CD4-positive, alpha-beta T cell (primary cell): ENCODE measurements at regions not wholly inside any gene's neighbourhood (a gene's known extent, or its start where the extent isn't known, plus 50 kb on each side); places are given as distances from the start of the nearest gene placed in this dataset.

Experiments
- ATAC-seq: fragments of 200-7000 bp; cut with Tn5 transposase; one replicate; pipeline ENCODE4 v1.10.0; 2022; ENCODE audit warnings: mild to moderate bottlenecking; ENCODE audit not compliant: poor library complexity
- CTCF ChIA-PET: fragments of 350-600 bp; sonication (Branson Sonifier 250); formaldehyde crosslinking; loops from one replicate; lab custom pipeline; 2021; ENCODE audit warnings: antibody characterized with exemption, inconsistent platforms; lab: Charles Lee
- POLR2A ChIA-PET: fragments of 350-600 bp; sonication (Branson Sonifier 250); formaldehyde crosslinking; loops from one replicate; lab custom pipeline; 2021; ENCODE audit warnings: antibody characterized with exemption, inconsistent platforms; lab: Charles Lee
- DNase-seq, 14 experiments: peaks; one replicate each; pipeline ENCODE4 v3.0.0-alpha.2; 2013 to 2020; ENCODE audit warnings: mixed read lengths in 2 of 14
- H3K27ac ChIP-seq, 2 donors: one replicate each; pipeline versions ENCODE4 v1.5.1 to v1.7.0; 2013; ENCODE audit warnings: low read length in 2 of 2, low read depth in 1 of 2, mild to moderate bottlenecking in 1 of 2
- H3K27me3 ChIP-seq, 2 experiments: 1 replicate in 1 of 2; 2 replicates in 1 of 2; pipeline versions ENCODE4 v1.6.1 to v1.7.0; 2013; ENCODE audit warnings: low read length in 2 of 2, control low read depth in 1 of 2, mild to moderate bottlenecking in 1 of 2, moderate library complexity in 1 of 2; ENCODE audit not compliant: insufficient read depth in 2 of 2, control insufficient read depth in 1 of 2
- H3K36me3 ChIP-seq: one replicate; pipeline ENCODE4 v1.6.1; 2013; ENCODE audit warnings: low read length, control low read depth; ENCODE audit not compliant: insufficient read depth
- H3K4me1 ChIP-seq: one replicate; pipeline ENCODE4 v1.6.1; 2013; ENCODE audit warnings: low read length, control low read depth; ENCODE audit not compliant: insufficient read depth
- H3K4me3 ChIP-seq: one replicate; pipeline ENCODE4 v1.5.1; 2013; ENCODE audit warnings: mild to moderate bottlenecking, low read length, moderate library complexity
- H3K9me3 ChIP-seq, 2 experiments: 1 replicate in 1 of 2; 2 replicates in 1 of 2; pipeline versions ENCODE4 v1.6.1 to v1.7.0; 2013; ENCODE audit warnings: low read length in 2 of 2, mild to moderate bottlenecking in 2 of 2, control low read depth in 1 of 2, moderate library complexity in 1 of 2; ENCODE audit not compliant: control insufficient read depth in 1 of 2, insufficient read depth in 1 of 2
- H3K27ac Mint-ChIP-seq: one replicate; pipeline ENCODE4 v1.8.0; 2020; ENCODE audit warnings: mixed read lengths
- H3K27me3 Mint-ChIP-seq: one replicate; pipeline ENCODE4 v1.8.0; 2021; ENCODE audit warnings: mixed read lengths
- H3K36me3 Mint-ChIP-seq: one replicate; pipeline ENCODE4 v1.8.0; 2021; ENCODE audit warnings: low read depth, mixed read lengths
- H3K4me1 Mint-ChIP-seq: one replicate; pipeline ENCODE4 v1.8.0; 2021; ENCODE audit warnings: low read depth, mixed read lengths
- H3K4me3 Mint-ChIP-seq: one replicate; pipeline ENCODE4 v1.8.0; 2020; ENCODE audit warnings: mild to moderate bottlenecking, mixed read lengths
- H3K9me3 Mint-ChIP-seq: one replicate; pipeline ENCODE4 v1.8.0; 2020; ENCODE audit warnings: mixed read lengths
- CTCF ChIP-seq: fragments of 200-600 bp; IDR thresholded peaks from one replicate; pipeline ENCODE4 v1.8.0; 2022; ENCODE audit warnings: antibody characterized with exemption, mild to moderate bottlenecking
- intact Hi-C, 2 experiments: fragments of 100-400 bp; cut with DNase I in 1 of 2; cut with micrococcal nuclease in 1 of 2; formaldehyde crosslinking; loops; one replicate each; pipeline versions ENCODE4 v1.15.1 to v1.9.0; 2023 to 2025; cut with DNase I, micrococcal nuclease

GRCh38 chr2:215685238-215685990 lies 249.5 kb upstream of the FN1 start:
- Histone ChIP-seq H3K27ac (no peak overlapping the region), H3K4me3 (no peak overlapping the region), H3K9me3 (peaks cover 0 to 4% of the 10 kb centered on the region in 2 experiments), H3K4me1 (peaks cover 10% of the 10 kb centered on the region), H3K27me3 (no peaks in the 10 kb centered on the region), H3K36me3 (no peaks in the 10 kb centered on the region)
- no peaks in the 10 kb centered on the region for H3K36me3 Mint-ChIP-seq
- H3K9me3 Mint-ChIP-seq, result peaks cover 3% of the 10 kb centered on the region
- DNase-seq (no peak), ATAC-seq (no peak)
- H3K4me3 Mint-ChIP-seq, result no peak overlapping the region
- peaks cover 33% of the 10 kb centered on the region for H3K4me1 Mint-ChIP-seq
- intact Hi-C loops, result no loop called here
- H3K27ac Mint-ChIP-seq, result no peak overlapping the region
- TF ChIP-seq CTCF, result no peak
- ChIA-PET CTCF (no interaction called here), POLR2A (no interaction called here)
- no peaks in the 10 kb centered on the region for H3K27me3 Mint-ChIP-seq

- ChIA-PET POLR2A (no interaction called here), CTCF (no interaction called here)
- Mint-ChIP-seq H3K9me3 (peaks cover 3% of the 10 kb centered on the region), H3K4me1 (peaks cover 36% of the 10 kb centered on the region), H3K27me3 (no peaks in the 10 kb centered on the region), H3K27ac (no peak overlapping the region), H3K36me3 (no peaks in the 10 kb centered on the region), H3K4me3 (no peak overlapping the region)
- Histone ChIP-seq H3K4me3 (no peak overlapping the region), H3K4me1 (peaks cover 10% of the 10 kb centered on the region), H3K36me3 (no peaks in the 10 kb centered on the region), H3K27ac (no peak overlapping the region), H3K27me3 (no peaks in the 10 kb centered on the region), H3K9me3 (peaks cover 0 to 4% of the 10 kb centered on the region in 2 experiments)
- TF ChIP-seq CTCF, result no peak
- intact Hi-C loops, result no loop called here
- ATAC-seq (no peak), DNase-seq (no peak)
Observed at GRCh38 chr2:215684448-215685237, 248.8 kb upstream of the FN1 start.

GRCh38 chr2:215683295-215683694 lies 247.4 kb upstream of the FN1 start:
- no peak overlapping the region for H3K27ac ChIP-seq
- peaks cover 39% of the 10 kb centered on the region for H3K4me1 Mint-ChIP-seq
- H3K27me3 Mint-ChIP-seq, result no peaks in the 10 kb centered on the region
- ATAC-seq (no peak), DNase-seq (no peak)
- H3K9me3 ChIP-seq, result peaks cover 0 to 4% of the 10 kb centered on the region in 2 experiments
- H3K4me1 ChIP-seq, result peaks cover 10% of the 10 kb centered on the region
- TF ChIP-seq CTCF, result no peak
- ChIA-PET CTCF (no interaction called here), POLR2A (no interaction called here)
- no peaks in the 10 kb centered on the region for H3K27me3 ChIP-seq
- no peaks in the 10 kb centered on the region for H3K36me3 Mint-ChIP-seq
- H3K4me3 Mint-ChIP-seq, result no peak overlapping the region
- peaks cover 3% of the 10 kb centered on the region for H3K9me3 Mint-ChIP-seq
- no peak overlapping the region for H3K4me3 ChIP-seq
- no peaks in the 10 kb centered on the region for H3K36me3 ChIP-seq
- intact Hi-C loops, result no loop called here
- no peak overlapping the region for H3K27ac Mint-ChIP-seq
